Stomach (tissue), 4 donors: ENCODE measurements at regions not wholly inside any gene's neighbourhood (a gene's known extent, or its start where the extent isn't known, plus 50 kb on each side); places are given as distances from the start of the nearest gene placed in this dataset.

ENCODE experiments used
- EP300 ChIP-seq: sonication (generic); formaldehyde crosslinking; IDR thresholded peaks from one replicate; pipeline ENCODE4 v1.6.1; 2017; ENCODE audit warnings: antibody characterized with exemption
- POLR2A ChIP-seq, 4 donors: fragments of 450-650 bp; IDR thresholded peaks; one replicate each; pipeline ENCODE4 v1.6.1; 2016; ENCODE audit warnings: antibody characterized with exemption in 4 of 4, control low read depth in 2 of 4, mild to moderate bottlenecking in 1 of 4, moderate library complexity in 1 of 4
- POLR2AphosphoS5 ChIP-seq, 3 donors: sonication (generic); formaldehyde crosslinking; IDR thresholded peaks; one replicate each; pipeline ENCODE4 v1.6.1; 2016; ENCODE audit warnings: antibody characterized with exemption in 3 of 3
- TF ChIP-seq, protein P1 (sequence below), 7 experiments: fragments of 450-650 bp in 4 of 7; fragments of 200-600 bp in 3 of 7; sonication (generic) in 3 of 7; IDR thresholded peaks; one replicate each; pipeline ENCODE4 v1.5.1; 2016 to 2019; ENCODE audit warnings: antibody characterized with exemption in 7 of 7, control low read depth in 2 of 7, mild to moderate bottlenecking in 1 of 7

DNA sequence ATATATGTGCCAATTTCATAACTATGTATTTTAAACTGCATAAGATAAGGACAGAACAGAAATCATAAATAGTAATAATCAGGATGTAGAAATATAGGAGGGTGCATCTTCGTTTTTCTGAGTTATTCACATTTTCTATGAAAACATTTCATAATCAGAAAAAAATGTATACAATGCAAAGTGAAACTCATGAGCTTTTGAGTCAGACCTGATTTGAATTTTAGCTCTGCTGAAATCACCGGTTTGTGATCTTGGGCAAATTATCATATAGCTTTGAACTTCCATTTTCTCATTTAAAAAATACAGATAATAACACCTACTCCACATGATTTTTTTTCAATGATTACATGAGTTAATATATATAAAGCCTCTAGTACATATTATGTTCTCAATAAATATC, 106.9 kb downstream of the KDR start:
- no peak for TF ChIP-seq POLR2A (IDR thresholded peaks at IDR 0.05)
- TF ChIP-seq, protein P1, sequence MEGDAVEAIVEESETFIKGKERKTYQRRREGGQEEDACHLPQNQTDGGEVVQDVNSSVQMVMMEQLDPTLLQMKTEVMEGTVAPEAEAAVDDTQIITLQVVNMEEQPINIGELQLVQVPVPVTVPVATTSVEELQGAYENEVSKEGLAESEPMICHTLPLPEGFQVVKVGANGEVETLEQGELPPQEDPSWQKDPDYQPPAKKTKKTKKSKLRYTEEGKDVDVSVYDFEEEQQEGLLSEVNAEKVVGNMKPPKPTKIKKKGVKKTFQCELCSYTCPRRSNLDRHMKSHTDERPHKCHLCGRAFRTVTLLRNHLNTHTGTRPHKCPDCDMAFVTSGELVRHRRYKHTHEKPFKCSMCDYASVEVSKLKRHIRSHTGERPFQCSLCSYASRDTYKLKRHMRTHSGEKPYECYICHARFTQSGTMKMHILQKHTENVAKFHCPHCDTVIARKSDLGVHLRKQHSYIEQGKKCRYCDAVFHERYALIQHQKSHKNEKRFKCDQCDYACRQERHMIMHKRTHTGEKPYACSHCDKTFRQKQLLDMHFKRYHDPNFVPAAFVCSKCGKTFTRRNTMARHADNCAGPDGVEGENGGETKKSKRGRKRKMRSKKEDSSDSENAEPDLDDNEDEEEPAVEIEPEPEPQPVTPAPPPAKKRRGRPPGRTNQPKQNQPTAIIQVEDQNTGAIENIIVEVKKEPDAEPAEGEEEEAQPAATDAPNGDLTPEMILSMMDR (IDR thresholded peaks at IDR 0.05) = no peak
- no peak for TF ChIP-seq POLR2AphosphoS5 (IDR thresholded peaks at IDR 0.05)
- TF ChIP-seq EP300 = no peak
